ENCODE measurements at regions not wholly inside any gene's neighbourhood (a gene's known extent, or its start where the extent isn't known, plus 50 kb on each side); places are given as distances from the start of the nearest gene placed in this dataset.

DNA sequence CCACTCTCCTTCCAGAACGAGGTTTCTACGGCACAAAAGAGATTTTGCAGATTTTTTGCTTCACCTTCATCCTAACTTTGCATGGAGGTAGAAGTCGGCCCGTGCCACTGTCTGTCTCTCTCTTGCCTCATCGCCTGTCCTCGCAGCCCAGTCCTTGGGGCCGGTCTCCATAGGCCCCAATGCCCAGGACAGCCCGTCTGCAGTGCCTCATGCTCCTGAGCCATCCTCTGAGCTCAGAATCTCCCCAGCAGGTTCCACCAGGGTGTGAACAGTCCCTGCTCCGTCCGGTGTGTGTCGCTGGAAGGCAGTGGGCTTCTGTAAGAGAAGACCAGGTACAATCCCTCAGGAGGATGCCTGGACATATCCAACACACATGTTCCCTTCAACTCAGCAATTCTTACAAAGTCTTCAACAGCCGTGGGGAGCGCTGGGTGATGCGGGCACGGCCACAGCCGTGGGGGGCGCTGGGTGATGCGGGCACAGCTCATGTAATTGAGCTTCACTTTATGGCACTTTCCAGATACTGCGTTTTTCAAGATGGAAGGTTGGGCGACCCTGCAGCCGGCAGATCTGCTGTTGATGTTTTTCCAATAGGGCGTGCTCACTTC, 231.9 kb downstream of the DLL1 start:
- TF ChIP-seq, protein P1, sequence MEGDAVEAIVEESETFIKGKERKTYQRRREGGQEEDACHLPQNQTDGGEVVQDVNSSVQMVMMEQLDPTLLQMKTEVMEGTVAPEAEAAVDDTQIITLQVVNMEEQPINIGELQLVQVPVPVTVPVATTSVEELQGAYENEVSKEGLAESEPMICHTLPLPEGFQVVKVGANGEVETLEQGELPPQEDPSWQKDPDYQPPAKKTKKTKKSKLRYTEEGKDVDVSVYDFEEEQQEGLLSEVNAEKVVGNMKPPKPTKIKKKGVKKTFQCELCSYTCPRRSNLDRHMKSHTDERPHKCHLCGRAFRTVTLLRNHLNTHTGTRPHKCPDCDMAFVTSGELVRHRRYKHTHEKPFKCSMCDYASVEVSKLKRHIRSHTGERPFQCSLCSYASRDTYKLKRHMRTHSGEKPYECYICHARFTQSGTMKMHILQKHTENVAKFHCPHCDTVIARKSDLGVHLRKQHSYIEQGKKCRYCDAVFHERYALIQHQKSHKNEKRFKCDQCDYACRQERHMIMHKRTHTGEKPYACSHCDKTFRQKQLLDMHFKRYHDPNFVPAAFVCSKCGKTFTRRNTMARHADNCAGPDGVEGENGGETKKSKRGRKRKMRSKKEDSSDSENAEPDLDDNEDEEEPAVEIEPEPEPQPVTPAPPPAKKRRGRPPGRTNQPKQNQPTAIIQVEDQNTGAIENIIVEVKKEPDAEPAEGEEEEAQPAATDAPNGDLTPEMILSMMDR (IDR thresholded peaks at IDR 0.05), result no peak
- TF ChIP-seq POLR2A (IDR thresholded peaks at IDR 0.05), result no peak
